Hepatocyte (in vitro differentiated cells): ENCODE measurements at regions not wholly inside any gene's neighbourhood (a gene's known extent, or its start where the extent isn't known, plus 50 kb on each side); places are given as distances from the start of the nearest gene placed in this dataset.

Source experiments
- EZH2 ChIP-seq: fragments of 200-600 bp; sonication (generic); IDR thresholded peaks from 2 replicates; pipeline ENCODE4 v1.6.1; 2016; ENCODE audit warnings: antibody characterized with exemption, mild to moderate bottlenecking, borderline replicate concordance
- TF ChIP-seq, protein P1 (sequence below): fragments of 200-600 bp; sonication (generic); IDR thresholded peaks from 2 replicates; pipeline ENCODE4 v1.5.1; 2016; ENCODE audit warnings: antibody characterized with exemption, mild to moderate bottlenecking; ENCODE audit not compliant: poor library complexity

DNA sequence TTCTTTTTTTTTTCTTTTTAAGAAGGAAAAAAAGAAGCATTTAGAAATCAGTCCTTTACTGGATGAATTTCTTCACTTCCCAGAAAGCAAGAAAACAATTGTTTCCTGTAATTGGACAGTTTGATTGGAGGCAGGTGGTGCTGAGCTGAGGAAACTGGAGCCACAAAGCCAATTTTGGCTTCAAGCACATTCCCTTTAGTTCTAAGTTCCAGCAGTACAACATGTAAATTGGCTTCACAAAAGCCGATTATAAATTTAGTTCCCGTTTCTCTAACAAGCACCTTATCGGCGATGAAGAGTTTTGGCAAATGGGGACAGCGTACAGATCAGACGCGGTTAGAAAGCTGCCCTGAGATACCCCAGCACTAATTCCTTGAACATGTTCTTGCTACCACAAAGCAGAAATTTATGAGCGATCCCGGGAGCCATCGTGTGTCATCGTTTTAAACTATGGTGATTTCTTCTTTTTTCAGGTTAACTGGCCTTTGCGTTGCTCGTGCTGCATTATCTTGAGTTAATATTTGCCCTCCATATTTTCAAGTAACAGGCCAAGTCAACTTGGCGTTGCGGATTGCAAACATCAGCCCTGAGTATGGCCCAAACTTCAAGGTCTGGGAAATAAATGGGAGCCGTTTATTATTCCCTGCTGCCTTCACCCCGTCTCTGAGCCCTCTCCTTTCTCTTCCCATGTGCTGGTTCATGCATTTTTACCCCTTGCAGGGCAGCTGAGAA, 190.4 kb upstream of the ID2 start:
- TF ChIP-seq, protein P1, sequence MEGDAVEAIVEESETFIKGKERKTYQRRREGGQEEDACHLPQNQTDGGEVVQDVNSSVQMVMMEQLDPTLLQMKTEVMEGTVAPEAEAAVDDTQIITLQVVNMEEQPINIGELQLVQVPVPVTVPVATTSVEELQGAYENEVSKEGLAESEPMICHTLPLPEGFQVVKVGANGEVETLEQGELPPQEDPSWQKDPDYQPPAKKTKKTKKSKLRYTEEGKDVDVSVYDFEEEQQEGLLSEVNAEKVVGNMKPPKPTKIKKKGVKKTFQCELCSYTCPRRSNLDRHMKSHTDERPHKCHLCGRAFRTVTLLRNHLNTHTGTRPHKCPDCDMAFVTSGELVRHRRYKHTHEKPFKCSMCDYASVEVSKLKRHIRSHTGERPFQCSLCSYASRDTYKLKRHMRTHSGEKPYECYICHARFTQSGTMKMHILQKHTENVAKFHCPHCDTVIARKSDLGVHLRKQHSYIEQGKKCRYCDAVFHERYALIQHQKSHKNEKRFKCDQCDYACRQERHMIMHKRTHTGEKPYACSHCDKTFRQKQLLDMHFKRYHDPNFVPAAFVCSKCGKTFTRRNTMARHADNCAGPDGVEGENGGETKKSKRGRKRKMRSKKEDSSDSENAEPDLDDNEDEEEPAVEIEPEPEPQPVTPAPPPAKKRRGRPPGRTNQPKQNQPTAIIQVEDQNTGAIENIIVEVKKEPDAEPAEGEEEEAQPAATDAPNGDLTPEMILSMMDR: no peak
- TF ChIP-seq EZH2: no peak
